HG02763 (cell line): ENCODE measurements at regions not wholly inside any gene's neighbourhood (a gene's known extent, or its start where the extent isn't known, plus 50 kb on each side); places are given as distances from the start of the nearest gene placed in this dataset.
"Not testable (repeated sequence)": the region's sequence is repeated elsewhere in the genome, so short reads cannot be mapped to it uniquely, and the experiment has no call there.

ENCODE experiments used
- ATAC-seq: cut with Tn5 transposase; IDR thresholded peaks from one replicate; pipeline ENCODE4 v1.9.1; 2021; ENCODE audit warnings: mild to moderate bottlenecking, moderate library complexity; ENCODE audit not compliant: unreplicated experiment

GRCh38 chr9:41367301-41367700 is 178.2 kb upstream of the ZNG1F start:
- ATAC-seq: not testable (repeated sequence)

- not testable (repeated sequence) for ATAC-seq
Measured at GRCh38 chr9:41361790-41362189, 172.7 kb upstream of the ZNG1F start.

GRCh38 chr9:41359116-41359515 is 170.0 kb upstream of the ZNG1F start:
- not testable (repeated sequence) for ATAC-seq

- ATAC-seq: not testable (repeated sequence)
Measured at GRCh38 chr9:41358682-41359081, 169.6 kb upstream of the ZNG1F start.

- ATAC-seq: not testable (repeated sequence)
Measured at GRCh38 chr9:41357918-41358404, 168.8 kb upstream of the ZNG1F start.

- ATAC-seq: not testable (repeated sequence)
Measured at GRCh38 chr9:41357350-41357748, 168.2 kb upstream of the ZNG1F start.

- not testable (repeated sequence) for ATAC-seq
Measured at GRCh38 chr9:41356588-41357349, 167.7 kb upstream of the ZNG1F start.

GRCh38 chr9:41355712-41356450 is 166.8 kb upstream of the ZNG1F start:
- not testable (repeated sequence) for ATAC-seq

- ATAC-seq: not testable (repeated sequence)
Measured at GRCh38 chr9:41354978-41355377, 165.9 kb upstream of the ZNG1F start.

- not testable (repeated sequence) for ATAC-seq
Measured at GRCh38 chr9:41354060-41354934, 165.2 kb upstream of the ZNG1F start.

- not testable (repeated sequence) for ATAC-seq
Measured at GRCh38 chr9:41353026-41353425, 163.9 kb upstream of the ZNG1F start.

- ATAC-seq: not testable (repeated sequence)
Measured at GRCh38 chr9:41352390-41352789, 163.3 kb upstream of the ZNG1F start.

GRCh38 chr9:41347893-41348292 is 158.8 kb upstream of the ZNG1F start:
- not testable (repeated sequence) for ATAC-seq

- ATAC-seq: not testable (repeated sequence)
Measured at GRCh38 chr9:41332562-41332961, 143.4 kb upstream of the ZNG1F start.

- ATAC-seq: not testable (repeated sequence)
Measured at GRCh38 chr9:41321277-41321676, 132.2 kb upstream of the ZNG1F start.

GRCh38 chr9:41308953-41309352 is 119.8 kb upstream of the ZNG1F start:
- not testable (repeated sequence) for ATAC-seq

GRCh38 chr9:41285744-41286143 is 96.6 kb upstream of the ZNG1F start:
- ATAC-seq: not testable (repeated sequence)

GRCh38 chr9:41280299-41281238 is 91.5 kb upstream of the ZNG1F start:
- not testable (repeated sequence) for ATAC-seq

GRCh38 chr9:41279437-41279836 is 90.3 kb upstream of the ZNG1F start:
- ATAC-seq: not testable (repeated sequence)

- ATAC-seq: not testable (repeated sequence)
Measured at GRCh38 chr9:41279033-41279432, 89.9 kb upstream of the ZNG1F start.
